ACHN (cell line): ENCODE measurements at regions not wholly inside any gene's neighbourhood (a gene's known extent, or its start where the extent isn't known, plus 50 kb on each side); places are given as distances from the start of the nearest gene placed in this dataset.
A peak's percentile ranks its signal among the peaks of the same experiment; 100 is the strongest.

ENCODE experiments used
- DNase-seq: peaks from one replicate; pipeline ENCODE4 v3.0.0-alpha.2; 2015
- in situ Hi-C: cut with HindIII; loops from 2 replicates; pipeline ENCODE4 v1.10.0; 2017; ENCODE audit warnings: low sequenced_read_pairs, low pct_ligation_motif_present, low pct_unique_long_range_greater_than_20kb

- in situ Hi-C loops, result no loop called here
- DNase-seq, result no peak
Observed at GRCh38 chr3:102151935-102152334, 282.9 kb upstream of the ZPLD1 start.

GRCh38 chr3:102156426-102156825, 278.4 kb upstream of the ZPLD1 start:
- DNase-seq, result peak; percentile 81
- in situ Hi-C loops, result no loop called here

GRCh38 chr3:102158080-102158740, 276.6 kb upstream of the ZPLD1 start:
- in situ Hi-C loops, result no loop called here
- DNase-seq, result no peak

GRCh38 chr3:102159810-102160451, 274.9 kb upstream of the ZPLD1 start:
- no peak for DNase-seq
- in situ Hi-C loops, result no loop called here

- DNase-seq, result no peak
- in situ Hi-C loops, result no loop called here
Observed at GRCh38 chr3:102161384-102162006, 273.3 kb upstream of the ZPLD1 start.

- no peak for DNase-seq
- in situ Hi-C loops, result no loop called here
Observed at GRCh38 chr3:102162251-102162650, 272.6 kb upstream of the ZPLD1 start.

- peak; percentile 75 for DNase-seq
- in situ Hi-C loops, result no loop called here
Observed at GRCh38 chr3:102163039-102163817, 271.6 kb upstream of the ZPLD1 start.

GRCh38 chr3:102163818-102164154, 271.0 kb upstream of the ZPLD1 start:
- in situ Hi-C loops, result no loop called here
- no peak for DNase-seq

- in situ Hi-C loops, result no loop called here
- no peak for DNase-seq
Observed at GRCh38 chr3:102165367-102165766, 269.4 kb upstream of the ZPLD1 start.

- DNase-seq, result no peak
- in situ Hi-C loops, result no loop called here
Observed at GRCh38 chr3:102169915-102170479, 264.8 kb upstream of the ZPLD1 start.

GRCh38 chr3:102170545-102170944, 264.3 kb upstream of the ZPLD1 start:
- in situ Hi-C loops, result no loop called here
- DNase-seq, result no peak

GRCh38 chr3:102174312-102174712, 260.5 kb upstream of the ZPLD1 start:
- DNase-seq, result peak; percentile 73
- in situ Hi-C loops, result no loop called here

GRCh38 chr3:102174832-102175374, 259.9 kb upstream of the ZPLD1 start:
- in situ Hi-C loops, result no loop called here
- no peak for DNase-seq

- in situ Hi-C loops, result no loop called here
- DNase-seq, result no peak
Observed at GRCh38 chr3:102176333-102177050, 258.3 kb upstream of the ZPLD1 start.

- in situ Hi-C loops, result no loop called here
Observed at GRCh38 chr3:102177075-102177755, 257.6 kb upstream of the ZPLD1 start.

GRCh38 chr3:102178817-102179216, 256.0 kb upstream of the ZPLD1 start:
- DNase-seq, result peak; percentile 19
- in situ Hi-C loops, result no loop called here

More at GRCh38 chr3:102177075-102177755, 257.6 kb upstream of the ZPLD1 start:
- DNase-seq, result no peak

- peak; percentile 54 for DNase-seq
- in situ Hi-C loops, result no loop called here
Observed at GRCh38 chr3:102179326-102180177, 255.3 kb upstream of the ZPLD1 start.
